Fibroblast of the conjunctiva (primary cell): ENCODE measurements at regions not wholly inside any gene's neighbourhood (a gene's known extent, or its start where the extent isn't known, plus 50 kb on each side); places are given as distances from the start of the nearest gene placed in this dataset.
"Not testable (repeated sequence)": the region's sequence is repeated elsewhere in the genome, so short reads cannot be mapped to it uniquely, and the experiment has no call there.

Source experiments
- DNase-seq: peaks from one replicate; pipeline ENCODE4 v3.0.0-alpha.2; 2010; ENCODE audit warnings: low read depth

DNA sequence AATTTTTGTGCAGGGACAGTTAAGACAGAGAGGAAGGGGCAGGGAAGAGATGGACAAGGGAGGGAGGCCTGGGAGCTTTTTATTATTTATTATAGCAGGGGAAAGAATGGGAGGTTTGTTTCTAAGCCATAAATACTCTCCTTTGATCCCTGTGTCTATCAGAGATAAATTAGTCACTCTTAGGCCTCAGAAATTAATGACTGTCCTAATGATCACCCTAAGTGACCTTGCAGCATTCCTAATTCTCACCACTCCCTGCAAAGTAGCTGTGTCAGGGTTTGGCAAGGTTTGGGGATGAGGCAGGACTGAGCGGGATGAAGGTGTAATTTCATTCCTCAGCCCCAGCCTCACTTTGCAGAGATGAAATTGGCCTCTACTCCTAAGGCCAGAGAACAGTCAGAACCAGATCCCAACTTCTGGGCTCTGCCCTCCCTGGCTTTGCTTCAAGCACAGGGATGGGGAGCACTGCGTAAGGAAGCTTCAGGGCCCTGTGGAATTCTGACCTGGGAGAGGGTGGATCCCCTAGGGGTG lies 95.0 kb downstream of the TMEM17 start:
- no peak for DNase-seq

- DNase-seq: no peak
Observed at GRCh38 chr2:62410015-62410453, 96.0 kb downstream of the TMEM17 start.

- no peak for DNase-seq
Observed at GRCh38 chr2:62409442-62409841, 96.6 kb downstream of the TMEM17 start.

DNA sequence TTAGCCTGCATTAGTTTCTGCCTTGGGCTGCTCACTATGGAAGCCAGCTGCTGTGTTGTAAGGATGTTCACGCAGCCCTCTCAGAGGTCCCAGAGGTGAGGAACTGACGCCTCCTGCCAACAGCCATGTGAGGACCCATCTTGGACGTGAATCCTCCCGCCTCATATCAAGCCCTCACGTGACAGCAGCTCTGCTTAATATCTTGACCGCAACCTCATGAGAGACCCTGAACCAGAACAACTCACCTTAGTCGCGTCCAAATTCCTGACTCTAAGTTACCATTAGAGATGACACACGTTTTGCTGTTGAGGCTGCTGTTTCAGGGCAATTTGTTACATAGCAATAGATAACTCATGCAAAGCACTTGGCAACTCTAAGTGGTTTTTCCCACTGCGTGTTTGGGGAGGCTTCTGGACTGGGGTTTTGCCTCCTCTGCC lies 97.7 kb downstream of the TMEM17 start:
- no peak for DNase-seq

DNA sequence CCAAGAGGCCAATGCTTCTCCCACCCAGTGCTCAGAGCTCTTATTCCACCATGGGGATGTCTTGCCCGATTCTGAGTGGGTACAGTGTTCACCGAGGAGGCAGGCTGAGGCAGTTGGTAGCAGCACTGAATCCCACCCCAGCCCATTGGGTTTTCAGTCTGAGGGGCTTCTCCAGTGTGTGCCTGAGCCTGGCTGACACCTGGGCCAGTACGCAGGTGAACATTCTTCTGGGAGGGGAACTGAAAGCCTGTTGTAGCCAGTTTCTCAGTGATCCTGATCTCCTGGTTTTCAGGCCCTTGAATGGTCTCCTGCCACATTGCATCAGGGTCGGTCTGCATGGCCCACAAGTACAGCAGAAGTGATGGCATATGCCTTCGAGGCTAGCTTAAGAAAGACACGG lies 98.2 kb downstream of the TMEM17 start:
- no peak for DNase-seq

GRCh38 chr2:62407401-62407800 lies 98.6 kb downstream of the TMEM17 start:
- no peak for DNase-seq

- no peak for DNase-seq
Observed at GRCh38 chr2:62406573-62407043, 99.4 kb downstream of the TMEM17 start.

DNA sequence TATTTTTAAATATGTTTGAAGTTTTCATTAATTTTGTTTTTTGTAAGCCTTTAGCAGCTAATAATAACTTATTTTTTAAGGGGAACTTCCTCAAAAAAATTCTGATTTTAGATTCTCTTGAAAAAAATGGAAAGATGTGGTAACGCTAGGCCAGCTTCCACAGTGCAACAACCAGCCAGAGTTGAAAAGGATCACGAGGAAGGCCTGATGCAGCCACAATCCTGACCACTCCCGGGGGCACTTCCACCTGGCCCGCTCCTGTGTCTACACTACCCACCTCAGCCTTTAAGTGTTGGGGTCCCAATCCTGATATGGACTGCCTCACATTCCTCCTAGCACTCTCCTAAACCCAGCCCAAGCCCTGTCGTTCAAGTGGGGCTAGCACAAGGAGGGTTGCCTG lies 101.1 kb downstream of the TMEM17 start:
- DNase-seq: no peak

GRCh38 chr2:62402156-62402555 lies 103.8 kb downstream of the TMEM17 start:
- DNase-seq: no peak

DNA sequence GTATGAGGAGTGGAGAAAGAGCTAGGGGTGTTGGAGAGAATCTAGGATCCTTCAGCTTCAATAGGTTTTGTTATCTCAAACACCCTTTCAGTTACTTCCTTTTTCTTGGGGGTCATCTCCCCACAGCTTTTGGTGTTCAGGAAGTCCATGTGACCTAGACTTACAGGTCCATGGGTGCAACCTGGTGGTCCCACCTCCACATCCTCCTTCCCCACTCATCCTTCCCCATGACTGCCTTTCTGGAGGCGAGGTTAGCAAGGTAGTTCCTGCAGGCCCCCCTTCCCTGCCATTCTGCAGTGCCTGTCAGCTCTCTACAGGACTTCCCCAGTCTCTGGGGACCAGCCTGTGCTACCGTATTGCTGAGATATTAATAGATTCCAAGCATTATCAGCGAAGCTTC lies 107.6 kb downstream of the TMEM17 start:
- no peak for DNase-seq

GRCh38 chr2:62396880-62397279 lies 109.1 kb downstream of the TMEM17 start:
- DNase-seq: no peak

DNA sequence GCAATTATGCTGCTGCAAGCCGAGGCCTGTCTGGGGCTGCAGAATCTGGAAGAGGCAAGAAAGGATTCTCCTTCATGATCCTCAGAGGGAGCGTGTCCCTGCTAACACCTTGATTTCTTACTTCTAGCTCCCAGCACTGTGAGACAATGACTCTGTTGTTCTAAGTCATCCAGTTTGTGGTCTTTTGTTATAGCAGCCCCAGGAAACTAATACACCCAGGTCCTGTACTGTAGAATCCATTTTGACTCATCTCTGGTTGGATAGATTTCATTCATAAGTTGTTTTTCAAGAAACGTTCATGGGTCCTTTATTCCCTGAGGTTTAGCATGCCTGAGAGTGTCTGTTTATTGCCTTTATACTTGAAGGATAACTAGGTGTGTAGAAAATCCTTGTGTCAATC lies 112.7 kb downstream of the TMEM17 start:
- no peak for DNase-seq

GRCh38 chr2:62391696-62392095 lies 114.3 kb downstream of the TMEM17 start:
- no peak for DNase-seq

DNA sequence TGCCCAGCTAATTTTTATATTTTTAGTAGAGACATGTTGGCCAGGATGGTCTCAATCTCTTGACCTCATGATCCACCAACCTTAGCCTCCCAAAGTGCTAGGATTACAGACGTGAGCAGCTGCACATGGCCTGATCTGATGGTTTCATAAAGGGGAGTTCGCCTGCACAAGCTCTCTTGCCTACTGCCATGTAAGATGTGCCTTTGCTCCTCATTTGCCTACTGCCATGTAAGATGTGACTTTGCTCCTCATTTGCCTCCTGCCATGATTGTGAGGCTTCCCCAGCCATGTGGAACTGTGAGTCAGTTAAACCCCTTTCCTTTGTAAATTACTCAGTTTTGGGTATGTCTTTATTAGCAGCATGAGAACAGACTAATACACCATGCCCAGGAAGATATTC lies 119.6 kb downstream of the TMEM17 start:
- not testable (repeated sequence) for DNase-seq

DNA sequence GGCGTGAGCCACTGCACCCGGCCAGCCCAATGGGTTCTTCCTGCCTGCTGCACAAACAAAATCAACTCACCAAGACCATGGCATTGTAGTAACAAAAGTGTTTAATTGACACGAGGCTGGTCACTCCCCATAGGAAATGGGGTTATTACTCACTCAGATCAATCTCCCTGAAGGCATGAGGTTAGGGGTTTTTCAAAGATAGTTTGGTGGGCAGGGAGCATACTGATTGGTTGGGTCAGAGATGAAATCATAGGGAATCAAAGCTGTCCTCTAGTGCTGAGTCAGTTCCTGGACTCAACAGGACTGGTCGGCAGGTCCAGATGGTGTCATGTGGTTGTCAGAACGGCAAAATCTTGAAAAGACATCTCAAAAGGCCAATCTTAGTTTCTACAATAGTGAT lies 122.1 kb downstream of the TMEM17 start:
- DNase-seq: no peak

DNA sequence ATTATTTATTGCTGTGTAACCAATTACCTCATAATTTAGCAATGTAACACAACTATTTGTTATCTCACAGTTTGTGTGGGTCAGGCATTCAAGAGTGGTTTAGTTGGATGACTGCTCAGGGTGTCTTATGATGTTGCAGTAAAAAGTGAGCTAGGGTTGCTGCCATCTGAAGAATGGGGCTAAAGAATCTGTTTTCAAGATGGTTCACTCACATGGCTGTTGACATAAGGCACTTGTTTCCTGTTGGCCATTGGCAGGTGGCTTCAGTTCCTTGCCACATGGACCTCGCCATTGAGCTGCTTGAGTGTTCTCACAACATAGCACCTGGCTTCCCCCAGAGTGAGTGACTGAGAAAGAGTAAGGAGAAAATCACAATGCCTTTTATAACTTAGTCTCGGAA lies 123.2 kb downstream of the TMEM17 start:
- DNase-seq: no peak

GRCh38 chr2:62382122-62382521 lies 123.9 kb downstream of the TMEM17 start:
- no peak for DNase-seq

GRCh38 chr2:62381656-62382055 lies 124.3 kb downstream of the TMEM17 start:
- DNase-seq: no peak

DNA sequence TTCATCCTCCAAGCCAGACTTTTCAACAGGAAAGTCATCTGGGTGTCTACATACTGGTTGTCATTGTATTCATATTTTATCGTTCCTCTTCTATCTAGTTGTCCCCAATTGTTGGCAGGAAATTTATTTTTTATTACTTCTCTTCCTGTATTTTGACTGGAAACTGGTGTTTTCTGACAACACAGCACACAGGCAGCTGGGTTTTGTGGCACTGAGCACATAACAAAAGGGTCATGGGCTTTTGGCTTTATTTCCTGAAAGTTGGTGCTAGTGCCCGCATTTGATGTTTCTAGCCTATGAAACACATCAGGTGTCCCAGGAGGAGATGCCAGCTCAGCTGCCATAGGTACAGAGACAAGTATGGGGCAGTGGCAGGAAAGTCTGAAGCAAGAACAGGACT lies 126.4 kb downstream of the TMEM17 start:
- DNase-seq: no peak

- no peak for DNase-seq
Observed at GRCh38 chr2:62375113-62375420, 130.9 kb downstream of the TMEM17 start.

DNA sequence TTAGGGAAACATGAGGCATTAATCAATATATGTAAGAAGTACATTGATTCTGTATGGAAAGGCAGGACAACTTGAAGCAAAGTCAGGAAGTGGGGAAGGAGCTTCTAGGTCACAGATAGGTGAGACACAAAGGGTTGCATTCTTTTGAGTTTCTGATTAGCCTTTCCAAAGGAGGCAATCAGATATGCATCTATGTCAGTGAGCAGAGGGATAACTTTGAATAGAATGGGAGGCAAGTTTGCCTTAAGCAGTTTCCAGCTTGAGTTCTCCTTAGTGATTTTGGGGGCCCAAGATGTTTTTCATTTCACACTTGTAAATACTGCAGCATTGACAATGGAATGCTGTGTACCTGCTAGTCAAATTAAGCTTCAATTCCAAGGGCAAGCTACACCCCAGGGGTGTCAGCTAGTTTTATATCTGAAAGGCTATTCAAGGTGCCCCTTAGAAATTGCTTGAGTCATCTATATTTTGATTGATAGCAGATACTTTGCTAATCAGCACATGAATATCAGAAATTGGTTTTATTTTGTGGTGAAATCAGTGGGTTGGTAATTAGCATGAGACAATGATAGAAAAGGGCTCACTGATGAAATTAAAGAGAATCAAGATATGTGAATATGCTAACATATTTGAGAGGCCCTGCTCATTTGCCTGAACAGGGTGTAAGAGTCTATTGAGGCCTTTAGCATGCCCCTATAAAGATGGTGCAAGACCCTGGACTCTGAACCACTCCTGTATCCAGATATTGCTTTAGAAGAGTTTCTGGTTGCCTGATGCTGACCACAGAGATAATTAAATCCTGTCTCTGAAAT lies 131.5 kb downstream of the TMEM17 start:
- DNase-seq: no peak

DNA sequence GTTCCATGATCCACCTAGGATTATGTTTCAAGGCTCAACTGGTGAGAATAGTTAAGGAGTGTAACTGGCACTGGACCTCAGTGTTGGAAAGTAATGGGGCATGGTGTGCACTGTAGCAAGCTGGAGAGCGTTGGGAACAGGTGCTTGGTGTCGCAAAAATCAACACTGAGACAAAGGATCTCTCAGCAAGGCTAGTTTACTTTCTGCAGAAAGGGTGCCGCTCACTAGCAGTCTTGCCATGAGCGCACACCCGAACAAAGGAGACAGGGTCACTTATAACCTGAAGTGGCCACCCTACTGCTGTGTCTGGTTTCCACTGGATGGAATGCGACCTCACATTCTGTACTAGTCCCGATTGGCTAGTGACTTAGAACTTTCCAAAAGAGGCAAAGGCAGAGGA lies 133.2 kb downstream of the TMEM17 start:
- DNase-seq: no peak

DNA sequence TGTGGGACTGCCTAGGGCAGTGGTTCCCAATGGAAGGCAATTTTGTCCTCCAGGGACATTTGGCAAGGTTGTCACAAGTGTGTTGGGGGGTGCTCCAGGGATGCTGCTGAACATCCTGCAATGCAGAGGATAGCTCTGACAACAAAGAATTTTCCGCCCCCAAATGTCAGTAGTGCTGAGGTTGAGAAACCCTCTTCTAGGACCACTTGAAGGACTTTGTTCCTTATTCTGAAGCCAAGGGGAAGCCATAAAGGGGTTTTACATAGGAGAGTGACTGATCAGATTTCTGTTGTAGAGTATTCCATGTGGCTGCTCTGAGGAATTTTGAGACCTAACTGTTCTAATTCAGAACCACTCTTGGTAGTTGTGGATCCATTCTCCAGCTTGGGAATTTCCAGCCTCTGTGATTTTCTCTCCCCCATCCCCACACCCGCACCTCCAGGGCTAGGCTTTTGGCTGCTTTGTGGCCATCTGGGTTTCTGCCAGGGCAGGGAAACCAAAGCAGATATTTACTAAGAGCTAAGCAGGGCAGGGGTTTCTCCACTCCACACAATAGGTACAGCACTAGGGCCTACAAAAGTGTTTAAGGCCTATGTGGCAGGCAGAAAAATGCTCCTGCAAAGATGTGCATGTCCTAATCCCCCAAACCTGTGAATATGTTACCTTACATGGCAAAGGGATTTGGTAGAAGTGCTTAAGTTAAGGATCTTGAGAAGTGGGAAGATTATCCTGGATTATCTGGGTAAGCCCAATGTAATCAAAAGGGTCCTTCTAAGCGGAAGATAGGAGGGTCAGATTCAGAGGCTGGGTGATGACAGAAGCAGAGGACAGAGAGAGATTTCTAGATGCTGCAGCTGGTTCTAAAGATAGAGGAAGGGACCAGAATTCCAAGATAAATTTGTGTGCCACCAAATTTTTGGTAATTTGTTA lies 135.4 kb downstream of the TMEM17 start:
- no peak for DNase-seq
